ENCODE measurements at regions not wholly inside any gene's neighbourhood (a gene's known extent, or its start where the extent isn't known, plus 50 kb on each side); places are given as distances from the start of the nearest gene placed in this dataset.

DNA sequence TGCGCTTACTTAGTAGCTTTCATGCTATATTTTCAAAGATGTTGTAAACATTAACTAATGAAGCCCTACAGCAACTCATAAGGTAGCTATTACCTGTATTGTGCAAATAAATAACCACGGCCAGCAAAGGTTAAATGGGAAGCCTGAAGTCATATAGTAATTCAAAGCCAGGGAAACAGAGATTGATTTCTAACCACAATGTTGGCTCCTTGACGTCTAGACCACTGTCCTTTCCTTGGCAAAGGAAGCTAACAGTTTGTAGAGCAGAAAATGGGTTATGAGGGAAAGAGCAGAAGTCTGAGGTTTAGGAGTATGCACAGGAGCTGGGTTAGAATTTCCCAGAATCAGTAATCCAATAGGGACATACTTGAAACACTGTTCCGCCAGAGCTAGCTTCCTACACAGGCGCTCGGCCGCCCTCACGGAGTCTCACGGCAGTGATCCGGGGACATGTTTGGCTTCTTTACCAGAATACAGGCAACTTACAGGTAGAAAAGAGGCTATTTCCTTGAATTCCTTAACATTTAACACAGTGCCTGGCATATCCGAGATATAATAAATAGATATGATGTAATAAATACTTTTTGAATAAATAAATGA is 298.8 kb upstream of the LYPLAL1 start (continued):
- TF ChIP-seq EGR1 (IDR thresholded peaks at IDR 0.05; ENCODE audit: borderline replicate concordance, low read depth, low read length) (no peak), KDM1A (IDR thresholded peaks at IDR 0.05; ENCODE audit: borderline replicate concordance, low read length) (no peak), SP2 (IDR thresholded peaks at IDR 0.05; ENCODE audit: low read length) (no peak)
